ENCODE measurements at regions not wholly inside any gene's neighbourhood (a gene's known extent, or its start where the extent isn't known, plus 50 kb on each side); places are given as distances from the start of the nearest gene placed in this dataset.

GRCh38 chr15:58296276-58296675, 135.5 kb upstream of the LIPC start:
- TF ChIP-seq, protein P1, sequence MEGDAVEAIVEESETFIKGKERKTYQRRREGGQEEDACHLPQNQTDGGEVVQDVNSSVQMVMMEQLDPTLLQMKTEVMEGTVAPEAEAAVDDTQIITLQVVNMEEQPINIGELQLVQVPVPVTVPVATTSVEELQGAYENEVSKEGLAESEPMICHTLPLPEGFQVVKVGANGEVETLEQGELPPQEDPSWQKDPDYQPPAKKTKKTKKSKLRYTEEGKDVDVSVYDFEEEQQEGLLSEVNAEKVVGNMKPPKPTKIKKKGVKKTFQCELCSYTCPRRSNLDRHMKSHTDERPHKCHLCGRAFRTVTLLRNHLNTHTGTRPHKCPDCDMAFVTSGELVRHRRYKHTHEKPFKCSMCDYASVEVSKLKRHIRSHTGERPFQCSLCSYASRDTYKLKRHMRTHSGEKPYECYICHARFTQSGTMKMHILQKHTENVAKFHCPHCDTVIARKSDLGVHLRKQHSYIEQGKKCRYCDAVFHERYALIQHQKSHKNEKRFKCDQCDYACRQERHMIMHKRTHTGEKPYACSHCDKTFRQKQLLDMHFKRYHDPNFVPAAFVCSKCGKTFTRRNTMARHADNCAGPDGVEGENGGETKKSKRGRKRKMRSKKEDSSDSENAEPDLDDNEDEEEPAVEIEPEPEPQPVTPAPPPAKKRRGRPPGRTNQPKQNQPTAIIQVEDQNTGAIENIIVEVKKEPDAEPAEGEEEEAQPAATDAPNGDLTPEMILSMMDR (conservative IDR thresholded peaks at IDR 0.05 in 1 of 2, IDR thresholded peaks at IDR 0.05 in 1 of 2; ENCODE audit: extremely low read depth in 1 of 2, insufficient read depth in 1 of 2, low read depth in 1 of 2, low read length in 2 of 2) = no peak
- TF ChIP-seq EZH2 (IDR thresholded peaks at IDR 0.05; ENCODE audit: borderline replicate concordance, low read length) = no peak

Measured in mammary epithelial cell (primary cell).